Left colon (tissue), 2 donors: ENCODE measurements at regions not wholly inside any gene's neighbourhood (a gene's known extent, or its start where the extent isn't known, plus 50 kb on each side); places are given as distances from the start of the nearest gene placed in this dataset.
A peak's percentile ranks its signal among the peaks of the same experiment; 100 is the strongest.

ENCODE experiments used
- ATAC-seq: fragments of 200-7000 bp; cut with Tn5 transposase; one replicate; pipeline ENCODE4 v1.9.1; 2020; ENCODE audit warnings: mild to moderate bottlenecking, moderate library complexity
- DNase-seq, 2 donors: peaks; one replicate each; pipeline ENCODE4 v3.0.0-alpha.2; 2020
- intact Hi-C, 2 donors: fragments of 100-400 bp; cut with DNase I in 1 of 2; cut with micrococcal nuclease in 1 of 2; formaldehyde crosslinking; loops; one replicate each; pipeline versions ENCODE4 v1.11.2 to v1.14.0; 2022; cut with DNase I, micrococcal nuclease
- donor health status: DM: no; HTN: no; CAD: no.
- donor health status: DM: yes; HTN: yes; CAD: no.

DNA sequence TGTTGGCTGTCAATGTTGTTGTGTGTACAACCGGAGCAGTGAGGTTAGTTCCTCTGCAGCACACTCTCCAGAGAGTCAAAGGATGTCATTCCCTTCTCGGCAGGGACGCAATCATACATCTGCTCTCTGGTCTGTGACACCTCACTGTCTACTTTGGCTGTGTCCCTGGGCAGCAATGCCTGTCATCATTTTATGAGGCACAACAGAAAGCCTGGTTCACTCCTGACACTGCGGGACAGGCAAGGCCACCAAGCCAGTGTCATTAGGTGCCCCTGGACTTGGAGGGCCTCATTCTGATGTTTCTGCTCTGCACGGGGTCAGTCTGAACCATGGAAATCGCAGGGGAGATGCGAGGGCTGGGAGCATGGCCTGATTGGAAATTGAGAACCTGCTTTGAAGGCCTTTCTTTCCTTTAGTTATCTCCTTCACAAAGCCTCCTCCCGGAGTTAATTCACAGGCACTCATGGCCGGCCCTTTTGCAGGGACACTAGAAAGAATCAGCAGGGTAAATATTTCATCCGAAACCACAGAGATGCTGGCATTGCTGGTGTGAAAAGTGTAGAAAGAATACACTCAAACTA lies 284.4 kb downstream of the ZNF536 start:
- intact Hi-C loops, result no loop called here
- DNase-seq (no peak), ATAC-seq (no peak)

DNA sequence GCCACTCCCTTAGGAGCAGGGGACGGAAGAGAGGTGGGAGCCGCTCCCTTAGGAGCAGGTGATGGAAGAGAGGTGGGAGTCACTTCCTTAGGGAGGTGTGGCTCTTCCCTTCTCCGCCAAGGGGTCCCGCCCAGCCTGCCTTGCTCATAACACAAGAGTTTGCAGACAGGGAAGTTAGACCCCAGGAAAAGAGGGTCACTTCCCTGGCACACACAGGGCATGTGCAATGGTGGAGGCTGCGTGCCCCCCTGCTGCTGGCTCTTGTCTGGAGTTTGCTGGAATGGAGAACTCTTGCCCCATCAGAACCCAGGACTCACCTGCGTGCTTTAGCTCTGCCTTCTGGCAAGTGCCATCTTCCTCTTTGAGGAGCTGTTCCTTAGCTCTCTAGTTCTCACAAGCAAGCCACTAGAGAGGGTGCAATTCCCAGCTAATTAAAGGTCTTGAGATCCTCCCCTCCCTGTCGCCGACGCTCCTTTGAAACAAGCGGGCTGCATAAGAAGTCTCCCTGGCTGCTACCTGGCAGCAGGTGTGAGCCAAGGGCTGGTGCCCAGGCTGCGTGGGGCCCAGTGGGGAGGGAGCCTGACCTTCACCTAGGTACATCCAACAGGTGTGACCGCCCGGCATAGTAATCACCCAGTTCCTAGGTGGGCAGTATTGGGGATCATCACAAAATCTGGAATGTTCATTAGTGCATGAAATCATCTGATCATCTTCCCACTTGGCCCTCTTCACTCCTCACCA lies 281.6 kb downstream of the ZNF536 start:
- no peak for ATAC-seq
- DNase-seq, result no peak
- intact Hi-C loops, result no loop called here

DNA sequence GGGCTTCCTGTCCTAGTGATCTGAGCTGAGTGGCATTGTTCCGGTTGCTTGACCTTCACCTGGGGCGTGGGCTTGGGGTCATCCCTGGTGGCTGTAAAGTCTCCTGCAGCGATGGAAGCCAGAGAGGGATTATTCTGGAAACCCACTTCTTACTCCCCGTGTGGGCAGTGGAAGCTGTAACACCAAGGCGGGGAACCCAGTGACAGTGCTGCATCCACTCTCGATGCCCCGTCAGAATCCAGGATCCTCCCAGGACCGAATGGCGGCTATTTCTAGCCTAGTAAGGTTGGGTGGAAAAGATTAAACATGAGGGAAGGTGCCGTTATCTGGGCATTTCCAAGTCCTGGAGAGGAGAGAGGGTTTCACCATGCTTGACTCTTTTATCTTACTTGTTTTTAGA lies 280.6 kb downstream of the ZNF536 start:
- intact Hi-C loops, result no loop called here
- DNase-seq, result no peak
- no peak for ATAC-seq

DNA sequence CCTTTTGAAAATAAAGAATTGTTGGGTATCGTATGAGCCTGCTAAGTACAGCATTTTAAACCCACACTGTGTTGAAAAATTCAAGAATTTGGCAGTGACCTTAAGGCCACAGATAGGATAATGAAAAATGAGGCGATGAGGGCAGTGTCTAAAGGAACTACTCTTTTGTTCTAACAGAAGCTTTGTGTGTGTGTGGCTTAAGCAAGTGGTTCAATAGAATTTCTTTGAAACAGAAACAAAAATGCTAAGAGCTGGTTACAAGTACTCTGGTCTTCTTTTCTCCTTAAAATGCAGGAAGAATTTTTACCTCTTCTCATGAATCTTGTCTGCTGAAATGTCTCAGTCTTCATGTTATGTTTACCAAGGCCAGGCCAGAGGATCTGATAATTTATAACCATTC lies 279.5 kb downstream of the ZNF536 start:
- no peak for DNase-seq
- no peak for ATAC-seq
- intact Hi-C loops, result no loop called here

DNA sequence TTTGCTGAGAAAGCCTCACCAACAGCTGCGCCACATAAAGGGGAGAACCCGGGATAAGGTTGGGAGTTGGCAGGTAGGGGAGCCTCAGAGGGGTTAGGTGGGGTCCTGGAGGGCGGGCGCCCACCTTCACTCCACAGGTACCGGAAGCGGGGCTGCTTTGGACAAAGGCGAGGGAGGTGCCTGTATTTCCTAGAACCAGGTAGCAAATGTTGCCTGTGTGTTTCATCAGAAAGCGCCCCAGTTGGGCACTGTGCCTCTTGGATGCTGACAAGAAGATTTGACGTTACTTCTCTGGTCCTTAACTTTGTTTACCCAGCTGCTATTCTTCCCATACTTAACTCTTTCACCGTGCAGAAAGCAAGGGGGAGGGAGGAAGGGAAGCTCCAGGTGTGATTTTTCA lies 278.9 kb downstream of the ZNF536 start:
- DNase-seq (no peak), ATAC-seq (no peak)
- intact Hi-C loops, result no loop called here

DNA sequence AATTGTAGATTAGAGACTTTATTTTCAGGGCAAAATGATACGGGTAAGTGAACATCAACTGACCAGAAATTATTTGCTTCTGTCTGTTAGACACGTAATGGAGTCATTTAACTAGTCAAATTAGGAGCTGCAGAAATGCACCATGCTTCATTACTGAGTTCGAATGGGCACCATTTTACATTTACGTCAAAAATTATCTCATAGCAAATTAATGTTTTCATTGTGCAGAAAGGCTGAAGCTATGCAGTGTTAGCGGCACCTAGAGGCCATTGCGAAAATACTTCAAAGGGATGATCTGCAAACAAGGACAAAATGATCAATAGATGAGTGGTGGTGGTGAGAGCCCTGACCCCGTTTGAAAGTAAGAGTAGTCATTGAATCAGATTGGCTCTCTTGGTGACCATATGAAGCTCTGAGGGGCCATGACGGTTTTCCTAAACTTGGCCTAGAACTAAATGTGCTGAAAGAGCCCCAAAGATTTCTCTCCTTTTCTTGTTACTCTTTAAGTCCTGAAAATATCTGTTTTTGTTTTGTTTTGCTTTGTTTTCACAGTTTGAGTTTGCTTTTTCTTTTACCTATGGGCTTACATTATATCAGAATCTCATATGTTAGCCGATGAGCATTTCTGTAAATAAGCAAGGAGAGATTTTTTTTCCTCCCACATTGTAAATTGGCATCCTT lies 277.9 kb downstream of the ZNF536 start:
- intact Hi-C loops, result no loop called here
- DNase-seq (peak in 1 of 2 donors; percentile 17), ATAC-seq (no peak)

DNA sequence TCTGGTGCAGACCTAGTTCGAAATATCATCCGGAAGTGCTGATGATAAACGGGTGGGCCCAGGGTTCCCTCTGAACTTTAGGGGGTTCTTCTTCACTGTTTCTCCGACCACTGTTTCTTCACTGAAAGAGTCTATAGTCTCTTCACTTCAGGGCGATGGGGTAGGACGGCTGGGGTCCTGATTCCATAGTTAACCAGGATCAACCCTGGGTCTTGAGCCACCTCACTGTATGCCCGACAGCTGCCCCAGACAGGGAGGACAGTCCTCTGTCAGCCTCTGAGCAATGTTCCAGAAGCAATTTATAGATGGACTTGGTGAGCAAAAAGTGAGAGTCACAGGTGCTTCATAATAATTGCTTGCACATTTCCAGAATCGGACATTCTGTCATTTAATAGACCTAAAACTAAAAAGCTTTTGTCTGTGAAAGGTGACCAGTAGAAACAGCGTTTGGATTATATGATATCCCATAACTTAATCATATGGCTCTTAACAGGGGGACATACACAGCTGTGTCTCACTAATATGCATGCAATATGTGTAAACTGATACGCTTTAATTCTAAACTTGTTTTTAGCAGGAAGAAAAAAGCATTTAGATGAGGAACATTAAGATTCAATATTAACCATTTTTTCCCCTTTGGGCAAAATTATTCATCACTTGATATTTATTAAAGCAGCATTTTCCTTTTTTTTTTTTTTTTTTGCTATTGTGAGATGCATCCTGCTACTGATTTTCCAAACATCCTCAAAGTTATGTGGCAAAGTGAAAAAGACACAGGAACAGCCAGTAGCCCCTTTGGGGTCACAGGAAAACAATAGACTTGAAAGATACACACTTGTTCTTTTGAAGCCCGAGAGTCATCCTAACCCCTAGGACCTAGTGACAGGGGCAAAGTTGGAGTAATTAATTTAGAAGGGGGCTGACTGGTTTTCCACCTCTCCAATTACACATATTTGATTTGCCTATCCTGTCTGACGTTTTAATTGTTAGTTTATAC lies 277.0 kb downstream of the ZNF536 start:
- ATAC-seq (no peak), DNase-seq (no peak)
- intact Hi-C loops, result no loop called here

DNA sequence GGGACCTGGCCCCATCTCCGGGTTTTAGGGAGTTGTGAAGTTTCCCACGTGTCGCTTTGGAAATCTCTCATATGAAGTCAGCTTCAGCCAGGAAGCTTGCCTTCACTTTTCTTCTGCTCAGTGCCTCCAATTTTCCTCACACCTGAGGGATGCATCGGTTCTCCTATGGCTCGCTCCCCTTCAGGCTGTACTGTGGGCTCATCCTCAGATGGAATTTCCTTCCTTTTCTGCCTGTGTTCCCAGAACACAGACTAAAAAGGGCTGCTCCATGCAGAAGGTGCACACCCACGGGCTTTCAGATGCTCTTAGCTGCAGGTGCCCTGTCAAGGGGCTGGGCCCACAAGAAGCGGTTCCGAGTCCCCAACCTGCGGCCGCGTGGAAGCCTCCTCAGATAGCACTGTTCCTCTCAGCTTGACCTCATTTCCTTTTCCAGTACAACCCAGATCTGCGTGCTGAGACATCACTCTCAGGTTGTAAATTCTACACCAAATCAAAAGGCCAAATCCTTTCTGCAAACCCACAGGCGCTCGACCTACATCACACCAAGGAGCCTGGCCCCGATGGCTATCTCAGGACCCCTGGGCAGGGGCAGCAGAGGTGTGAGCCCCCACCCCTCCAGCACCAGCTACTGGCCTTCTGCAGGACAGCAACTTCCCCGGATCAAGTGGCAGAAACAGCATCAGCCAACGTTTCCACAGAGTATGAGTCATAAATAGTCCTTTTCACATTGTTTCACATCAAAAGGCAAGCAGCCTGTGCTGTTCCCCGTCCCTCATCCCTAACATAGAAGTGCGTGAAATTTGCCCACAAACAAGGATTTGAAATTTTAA lies 275.9 kb downstream of the ZNF536 start:
- intact Hi-C loops, result no loop called here

DNA sequence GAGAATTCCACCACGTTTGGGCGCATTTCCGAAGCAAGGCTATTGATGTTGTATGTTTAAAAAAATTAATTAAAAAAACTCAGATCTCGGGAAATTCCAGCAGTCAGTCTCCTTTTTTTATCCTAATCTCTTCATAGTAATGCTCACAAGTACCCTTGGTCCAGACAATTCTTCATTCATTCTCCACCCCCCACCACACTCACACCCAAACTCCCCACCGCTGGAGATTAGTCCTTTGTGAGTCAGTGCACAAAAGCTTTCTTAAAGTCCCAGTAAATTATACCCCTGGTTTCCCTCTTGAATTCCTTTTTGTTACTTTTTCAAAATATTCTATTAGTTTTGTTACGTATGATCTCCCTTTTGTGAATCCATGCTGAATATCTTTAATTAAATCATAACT lies 274.6 kb downstream of the ZNF536 start:
- intact Hi-C loops, result no loop called here
- ATAC-seq, result no peak

More for the DNA sequence above, 275.9 kb downstream of the ZNF536 start:
- ATAC-seq (no peak), DNase-seq (no peak)

DNA sequence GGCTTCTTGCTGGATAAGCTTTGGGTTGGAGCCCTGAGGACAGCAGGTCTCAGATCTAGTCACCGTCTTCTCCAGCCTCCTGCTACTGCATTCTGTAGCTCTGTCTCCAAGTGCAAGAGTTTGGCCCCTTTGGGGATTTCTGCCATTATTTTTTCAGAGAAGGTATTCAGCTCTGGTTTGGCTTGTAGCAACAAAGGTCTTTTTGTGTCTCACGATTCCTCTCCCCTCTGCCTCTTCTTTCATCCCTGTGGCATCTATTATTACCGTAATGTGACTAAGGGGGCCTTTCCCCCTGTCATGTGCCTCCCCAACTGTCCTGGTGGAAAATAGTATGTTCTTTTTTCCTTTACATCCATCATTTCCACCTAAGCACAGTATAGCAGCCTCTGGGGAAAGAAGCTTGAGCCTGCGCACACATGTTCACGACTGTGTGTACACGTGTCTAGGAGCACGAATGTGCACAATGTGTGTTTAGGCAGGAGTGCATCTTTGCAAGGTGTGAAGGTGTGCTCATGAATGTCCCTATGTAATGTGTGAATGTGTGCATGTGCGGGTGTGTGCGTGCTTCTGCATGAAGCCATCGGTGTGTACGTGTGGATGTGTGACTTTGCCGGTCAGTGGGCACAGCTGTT lies 273.9 kb downstream of the ZNF536 start:
- no peak for DNase-seq
- no peak for ATAC-seq
- intact Hi-C loops, result no loop called here

More for the DNA sequence above, 274.6 kb downstream of the ZNF536 start:
- no peak for DNase-seq

DNA sequence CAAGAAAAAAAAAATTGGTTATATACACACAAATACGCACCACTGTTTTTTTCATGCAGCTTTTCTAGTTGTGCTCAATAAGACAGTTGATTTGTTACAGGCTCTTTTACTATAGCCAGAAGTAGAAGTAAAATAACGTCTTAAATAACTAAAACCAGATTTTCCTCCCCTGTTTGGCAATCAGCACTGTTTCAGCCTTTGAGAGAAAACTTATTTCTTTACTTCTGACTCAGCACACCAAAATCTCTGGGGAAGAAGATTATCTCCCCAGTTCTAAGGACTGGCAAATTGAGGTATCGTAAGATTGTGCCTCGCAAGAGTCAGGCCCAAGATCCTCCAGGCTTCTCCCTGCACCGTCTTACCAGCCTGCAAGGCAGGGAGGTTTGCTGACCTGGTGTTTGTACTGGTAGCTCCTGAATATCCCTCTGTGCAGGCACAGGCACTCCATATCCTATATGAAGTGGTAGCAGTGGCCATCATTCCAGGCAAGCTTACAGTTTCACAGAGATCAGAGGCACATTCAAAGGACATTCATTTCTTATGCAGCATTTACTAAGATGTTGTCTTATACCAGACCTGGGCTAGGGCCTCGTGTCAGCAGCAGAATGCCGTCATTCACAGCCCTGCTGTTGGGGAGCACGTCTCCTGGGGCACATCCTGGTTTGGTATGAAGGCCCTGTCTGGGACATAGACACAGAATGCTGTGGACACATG lies 268.2 kb downstream of the ZNF536 start:
- DNase-seq (no peak), ATAC-seq (no peak)
- intact Hi-C loops, result no loop called here

DNA sequence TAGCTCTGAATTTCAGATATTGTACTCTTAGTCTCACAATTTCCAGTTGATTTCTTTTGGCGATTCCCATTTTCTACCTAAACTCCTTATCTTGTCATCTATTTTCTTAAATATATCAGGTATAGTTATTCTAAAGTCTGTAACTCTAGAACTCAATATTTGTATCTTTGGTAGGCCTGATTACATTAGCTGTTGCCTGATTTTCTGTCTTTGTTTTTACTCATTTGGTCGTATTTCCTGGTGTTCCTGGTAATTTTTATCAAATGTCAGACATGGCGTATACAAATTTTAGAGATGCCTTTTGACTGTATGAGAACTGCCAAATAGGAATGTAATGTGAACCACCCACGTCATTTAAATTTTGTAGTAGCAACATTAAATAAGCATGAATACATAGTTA lies 266.7 kb downstream of the ZNF536 start:
- intact Hi-C loops, result no loop called here
- ATAC-seq, result no peak

DNA sequence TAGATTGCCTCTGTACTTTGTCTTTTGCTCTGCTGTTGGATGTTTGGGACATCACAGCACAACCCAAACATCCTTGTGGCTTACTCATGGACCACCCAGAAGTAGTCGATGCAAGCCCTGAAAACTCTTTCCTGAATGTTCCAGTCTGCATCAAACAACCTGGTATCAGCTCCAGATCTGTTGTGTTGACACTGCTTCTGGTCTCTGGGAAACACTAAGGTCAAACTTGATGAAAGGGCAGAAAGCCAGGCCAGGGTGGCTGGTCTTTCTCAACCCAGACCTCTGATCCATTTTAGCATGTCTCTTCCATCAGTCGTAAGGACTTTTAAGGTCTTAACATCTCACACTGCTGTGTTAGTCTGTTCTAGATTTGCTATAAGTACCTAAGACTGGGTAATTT lies 265.7 kb downstream of the ZNF536 start:
- intact Hi-C loops, result no loop called here
- DNase-seq (no peak), ATAC-seq (no peak)

More for the DNA sequence above, 266.7 kb downstream of the ZNF536 start:
- no peak for DNase-seq

DNA sequence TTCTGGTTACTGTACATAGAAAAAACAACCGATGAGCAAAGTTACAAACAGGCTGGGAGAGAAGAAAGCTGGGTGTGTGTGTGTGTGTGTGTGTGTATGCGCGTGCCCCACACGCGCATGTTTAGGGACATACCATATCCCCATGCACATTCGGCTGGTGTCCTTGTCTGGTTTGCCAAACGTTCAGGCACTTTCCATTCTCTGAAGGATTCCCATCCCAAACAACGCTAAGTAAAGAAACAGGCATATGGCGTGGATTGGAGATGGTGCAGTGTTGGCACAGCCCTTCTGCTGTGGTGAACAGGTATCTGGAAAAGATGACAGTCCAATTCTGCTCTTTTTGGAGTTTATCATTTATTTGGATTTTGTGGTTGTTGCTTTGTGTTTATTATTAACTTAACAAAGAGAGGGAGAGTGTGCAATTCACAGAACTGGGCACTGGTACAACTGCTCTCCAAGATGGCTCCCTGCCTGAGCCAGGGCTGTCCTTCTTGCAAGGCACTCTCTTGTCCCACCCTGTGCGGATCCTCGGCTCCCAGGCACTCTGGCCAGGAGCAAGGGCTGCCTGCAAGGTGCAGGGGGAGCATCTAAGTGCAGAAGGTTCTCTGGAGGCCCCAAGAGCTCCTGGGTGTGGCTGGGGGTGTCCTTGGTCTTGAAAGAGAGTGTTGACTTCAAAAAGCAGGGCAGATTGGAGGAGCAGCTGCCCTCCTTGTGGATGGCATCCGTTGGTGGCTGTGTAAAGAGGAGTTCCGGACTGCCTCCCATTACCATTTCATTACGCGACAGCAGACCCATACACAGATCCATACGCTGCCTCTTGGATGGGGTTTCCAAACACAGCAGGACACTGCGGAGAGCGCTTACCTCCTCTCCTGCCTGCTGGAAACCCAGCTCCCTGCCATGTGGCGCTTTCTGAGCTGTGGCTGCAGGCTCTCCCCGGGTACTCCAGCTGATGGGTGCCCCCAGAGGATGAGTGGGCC lies 263.1 kb downstream of the ZNF536 start:
- intact Hi-C loops, result no loop called here
- no peak for DNase-seq
- ATAC-seq, result no peak

DNA sequence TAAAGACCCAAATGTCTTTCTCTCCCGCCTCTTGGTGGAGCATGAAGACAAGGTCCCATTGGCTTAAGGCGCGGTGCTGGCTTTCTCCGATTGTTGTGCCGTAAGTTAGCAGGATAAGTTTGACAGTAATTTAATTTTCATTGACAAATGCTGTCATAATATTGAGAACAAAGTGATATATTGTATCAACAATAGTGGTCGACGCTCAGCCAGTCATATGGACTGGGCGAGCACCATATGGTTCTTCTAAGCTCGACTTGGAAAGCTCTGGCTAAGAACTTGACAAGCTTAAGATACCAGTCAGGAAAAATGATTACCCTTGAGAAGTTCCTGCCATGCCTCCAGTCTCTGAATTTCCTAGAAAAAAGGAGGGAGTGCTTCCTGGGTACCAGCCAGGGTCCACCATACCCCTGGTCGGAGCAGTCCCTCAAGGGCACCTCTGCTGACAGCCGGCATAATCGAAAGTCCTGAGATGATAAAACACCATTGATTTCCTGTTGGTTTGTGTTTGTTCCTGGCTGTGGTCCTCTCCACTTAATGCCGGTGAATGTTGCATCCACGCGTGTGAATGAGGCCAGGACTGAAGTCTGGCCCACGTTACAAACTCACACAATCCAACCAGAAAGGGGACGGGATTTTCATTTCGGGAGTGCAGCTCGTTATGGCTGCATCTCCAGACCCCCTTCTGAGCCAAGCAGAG lies 262.1 kb downstream of the ZNF536 start:
- ATAC-seq, result no peak
- DNase-seq, result no peak
- intact Hi-C loops, result no loop called here

DNA sequence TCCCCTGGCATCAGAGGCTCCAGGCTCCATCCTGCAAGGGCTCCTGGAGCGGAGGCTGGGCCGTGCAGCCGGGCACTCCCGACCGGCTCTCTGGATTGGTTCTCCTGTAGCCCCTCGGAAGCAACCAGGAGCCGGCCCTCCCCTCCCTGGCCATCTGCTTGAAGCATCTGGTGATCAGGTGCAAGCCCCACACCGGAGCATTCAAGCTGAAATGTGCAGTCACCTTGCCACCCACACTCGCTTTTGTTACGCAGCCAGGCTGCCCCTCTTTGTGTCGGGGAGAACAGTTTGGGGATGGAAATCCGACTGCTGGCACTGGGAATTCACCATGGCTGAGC lies 258.8 kb downstream of the ZNF536 start:
- intact Hi-C loops, result no loop called here
- ATAC-seq (no peak), DNase-seq (no peak)
